G401.6 (cell line): ENCODE measurements at regions not wholly inside any gene's neighbourhood (a gene's known extent, or its start where the extent isn't known, plus 50 kb on each side); places are given as distances from the start of the nearest gene placed in this dataset.
"Not testable (repeated sequence)": the region's sequence is repeated elsewhere in the genome, so short reads cannot be mapped to it uniquely, and the experiment has no call there.

Experiments used
- FAIRE-seq: peaks from 2 replicates; lab custom pipeline; 2012; peaks lifted over from hg19 to GRCh38; lab: Jason Lieb, UNC

DNA sequence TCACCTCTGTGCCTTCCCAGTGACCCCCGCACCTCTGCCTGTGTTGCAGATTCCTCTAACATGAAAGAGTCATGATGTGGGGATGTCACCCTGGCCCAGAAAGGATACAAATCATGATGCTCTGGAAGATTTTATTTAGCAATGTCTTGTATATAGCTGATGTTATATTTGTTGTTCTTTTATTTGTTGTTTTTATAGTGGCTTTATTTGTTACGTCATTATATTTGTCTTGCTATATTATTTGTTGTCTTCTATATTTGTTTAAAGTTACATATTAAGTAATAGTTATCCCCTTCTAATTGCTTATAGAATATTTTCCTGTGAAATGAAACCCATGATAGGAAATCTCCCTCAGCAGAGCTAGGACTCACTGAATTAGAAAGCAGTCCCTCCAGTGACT is 1149.2 kb downstream of the UQCRFS1 start:
- no peak for FAIRE-seq

DNA sequence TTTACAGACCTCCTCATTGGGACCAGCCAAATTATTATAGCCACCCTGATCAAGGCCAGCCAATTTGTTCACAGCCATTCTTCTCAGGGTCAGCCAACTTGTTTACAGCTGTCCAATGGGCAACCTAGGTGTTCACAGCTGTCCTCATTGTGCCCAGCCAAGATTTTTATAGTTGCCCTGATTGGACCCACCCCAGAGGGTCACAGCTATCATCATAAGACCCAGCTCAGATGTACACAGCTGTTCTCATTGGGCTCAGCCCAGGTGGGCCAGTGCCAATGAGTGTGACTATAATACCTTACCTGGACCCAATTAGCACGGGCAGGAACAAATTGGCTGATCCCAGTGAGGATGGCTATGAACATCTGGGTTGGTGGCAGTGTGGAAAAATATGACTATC is 1151.8 kb downstream of the UQCRFS1 start:
- no peak for FAIRE-seq

DNA sequence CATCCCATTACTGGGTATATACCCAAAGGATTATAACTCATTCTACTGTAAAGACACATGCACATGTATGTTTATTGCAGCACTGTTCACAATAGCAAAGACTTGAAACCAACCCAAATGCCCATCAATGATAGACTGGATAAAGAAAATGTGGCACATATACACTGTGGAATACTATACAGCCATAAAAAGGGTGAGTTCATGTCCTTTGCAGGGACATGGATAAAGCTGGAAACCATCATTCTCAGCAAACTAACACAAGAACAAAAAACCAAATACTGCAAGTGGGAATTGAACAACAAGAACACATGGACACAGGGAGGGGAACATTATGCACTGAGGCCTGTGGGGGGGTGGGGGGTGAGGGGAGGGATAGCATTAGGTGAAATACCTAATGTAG is 1155.9 kb downstream of the UQCRFS1 start:
- not testable (repeated sequence) for FAIRE-seq

DNA sequence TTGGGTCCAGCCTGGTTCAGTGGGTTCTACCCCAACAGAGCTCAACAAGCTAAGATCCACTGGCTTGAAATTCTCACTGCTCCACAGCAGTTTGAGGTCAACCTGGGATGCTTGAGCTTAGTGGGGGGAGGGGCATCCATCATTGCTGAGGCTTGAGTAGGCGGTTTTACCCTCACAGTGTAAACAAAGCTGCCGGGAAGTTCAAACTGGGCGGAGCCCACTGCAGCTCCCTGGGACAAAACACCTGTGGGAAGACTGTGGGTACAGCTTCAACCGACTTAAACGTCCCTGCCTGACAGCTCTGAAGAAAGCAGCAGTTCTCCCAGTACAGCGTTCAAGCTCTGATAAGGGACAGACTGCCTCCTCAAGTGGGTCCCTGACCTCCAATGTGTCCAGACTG is 1161.9 kb downstream of the UQCRFS1 start:
- FAIRE-seq, result no peak

DNA sequence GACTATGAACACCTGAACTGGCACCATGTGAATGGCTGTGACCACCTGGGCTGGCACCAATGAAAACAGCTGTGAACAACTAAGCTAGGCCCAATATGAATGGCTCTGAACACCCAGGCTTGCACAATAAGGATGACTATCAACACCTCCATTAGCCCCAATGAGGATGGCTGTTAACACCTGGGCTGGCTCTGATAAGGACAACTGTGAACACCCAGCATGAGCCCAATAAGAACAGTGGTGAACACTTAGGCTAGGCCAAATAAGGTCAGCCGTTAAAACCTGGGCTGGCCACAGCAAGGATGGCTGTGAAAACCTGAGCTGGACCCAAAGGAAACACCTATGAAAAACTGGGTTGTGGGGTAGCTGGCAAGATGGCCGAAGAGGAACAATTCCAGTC is 1163.1 kb downstream of the UQCRFS1 start:
- FAIRE-seq, result no peak

DNA sequence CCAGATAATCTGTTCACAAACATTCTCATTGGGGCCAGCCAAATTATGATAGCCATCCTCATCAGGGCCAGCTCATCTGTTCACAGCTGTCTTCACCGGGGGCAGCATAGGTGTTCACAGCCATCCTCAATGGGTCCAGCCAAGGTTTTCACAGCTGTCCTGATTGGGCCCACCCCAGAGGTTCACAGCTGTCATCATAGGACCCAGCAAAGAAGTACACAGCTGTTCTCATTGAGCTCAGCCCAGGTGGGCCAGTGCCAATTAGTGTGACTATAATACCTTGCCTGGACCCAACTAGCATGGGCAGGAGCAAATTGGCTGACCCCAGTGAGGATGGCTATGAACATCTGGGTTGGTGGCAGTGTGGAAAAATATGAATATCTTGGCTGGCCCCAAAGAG is 1166.0 kb downstream of the UQCRFS1 start:
- FAIRE-seq, result no peak

DNA sequence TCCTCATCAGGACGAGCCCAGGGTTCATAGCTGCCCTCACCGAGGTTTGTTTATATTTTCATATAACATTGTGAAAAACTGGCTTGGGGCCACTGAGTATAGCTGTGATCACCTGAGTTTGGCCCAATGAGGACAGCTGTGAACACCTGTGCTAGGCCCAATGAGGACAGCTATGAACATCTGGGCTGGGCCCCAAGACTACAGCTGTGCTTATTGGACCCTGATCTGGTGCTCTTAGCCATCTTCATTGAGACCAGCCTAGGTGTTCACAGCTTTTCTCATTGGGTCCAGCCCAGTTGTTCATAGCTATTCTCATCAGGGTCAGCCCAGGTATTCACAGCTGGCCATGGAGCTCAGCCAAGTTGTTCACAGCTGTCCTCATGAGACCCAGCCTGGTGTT is 1167.3 kb downstream of the UQCRFS1 start:
- FAIRE-seq, result no peak

DNA sequence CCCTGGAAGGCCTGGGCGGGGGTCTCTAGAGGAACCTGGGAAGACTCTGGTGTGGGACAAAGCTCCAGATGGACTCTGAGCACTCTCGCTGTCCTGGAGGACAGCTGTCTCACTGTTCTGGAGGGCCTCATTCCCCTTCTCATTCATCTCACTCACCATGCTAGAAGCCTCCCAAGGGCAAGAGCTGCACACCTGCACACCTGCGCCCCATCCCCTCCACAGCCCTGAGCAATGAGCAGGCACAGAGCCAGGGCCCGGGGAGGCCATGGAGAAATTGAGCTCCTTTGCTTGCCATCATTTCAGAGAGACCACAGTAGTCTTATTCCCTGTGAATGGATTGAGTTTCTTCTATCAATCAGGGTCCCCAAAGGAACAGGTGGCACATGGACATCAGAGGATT is 1168.5 kb downstream of the UQCRFS1 start:
- no peak for FAIRE-seq

DNA sequence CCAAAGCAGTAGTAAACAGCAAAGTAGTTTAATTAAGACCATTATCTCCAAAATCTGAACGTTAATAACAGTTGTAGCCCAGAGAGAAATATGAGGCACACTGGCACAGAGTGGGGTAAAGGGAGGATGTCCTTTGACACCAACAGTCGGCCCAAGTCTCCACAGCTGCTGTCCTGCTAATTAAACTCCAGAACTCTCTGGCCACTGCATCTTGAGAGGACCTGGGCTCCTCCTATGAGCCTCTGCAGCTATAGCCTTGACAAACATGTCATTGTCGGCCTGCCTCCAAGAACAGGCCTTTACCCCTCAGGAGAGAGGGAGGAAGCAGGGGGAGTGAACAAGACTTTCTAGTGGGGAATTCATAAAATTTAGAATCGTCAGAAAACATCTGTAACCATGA is 1170.4 kb downstream of the UQCRFS1 start:
- FAIRE-seq, result no peak

DNA sequence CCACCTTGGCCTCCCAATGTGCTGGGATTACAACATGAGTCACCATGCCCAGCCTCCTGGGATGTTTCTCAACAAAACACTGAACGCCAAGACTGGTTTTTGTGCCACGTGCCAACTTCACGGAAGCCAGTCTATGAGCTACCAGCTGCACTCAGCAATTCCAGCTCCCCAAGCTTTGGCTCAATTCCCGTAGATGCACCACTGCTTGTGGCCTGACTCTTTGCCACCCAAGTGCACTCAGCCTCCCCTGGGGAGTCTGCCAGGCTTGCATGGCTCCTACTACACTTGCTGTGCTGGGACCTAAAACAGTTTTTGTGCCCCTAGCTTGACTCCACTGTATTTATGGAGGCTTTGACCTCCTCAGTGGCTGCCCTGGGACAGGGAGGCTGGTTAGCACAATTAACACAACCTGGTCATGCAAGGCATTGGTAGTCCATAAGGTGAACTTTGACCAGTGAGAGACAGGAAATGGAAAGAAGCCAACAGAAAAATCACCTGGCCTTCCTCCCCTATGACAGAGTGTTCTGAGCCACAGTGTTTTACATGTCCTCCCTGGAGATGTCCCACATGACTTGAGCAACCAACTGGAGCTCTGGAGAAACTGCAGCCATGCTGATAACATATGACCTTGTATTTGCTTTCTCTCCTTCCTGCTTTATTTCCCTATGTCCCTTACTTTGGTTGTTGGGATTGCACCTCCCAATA is 1173.1 kb downstream of the UQCRFS1 start:
- no peak for FAIRE-seq

DNA sequence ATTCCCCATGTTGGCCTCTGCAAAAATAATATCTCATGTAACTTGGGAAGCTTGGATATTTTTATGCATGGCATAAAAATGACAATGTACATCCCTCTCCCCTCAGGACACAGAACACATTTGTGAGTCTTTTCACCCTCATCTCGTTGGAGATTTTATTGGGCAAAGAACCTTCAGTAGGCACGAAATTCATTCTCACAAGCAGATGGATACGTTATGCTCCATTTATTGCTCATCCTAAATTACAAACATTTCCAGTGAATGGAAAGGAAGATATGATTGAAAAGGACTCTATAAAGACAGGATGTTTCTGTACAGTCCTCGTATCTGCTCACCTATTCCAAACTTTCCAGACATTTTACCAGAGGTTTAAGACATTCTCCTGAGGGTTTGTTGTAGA is 1175.8 kb downstream of the UQCRFS1 start:
- FAIRE-seq, result no peak

DNA sequence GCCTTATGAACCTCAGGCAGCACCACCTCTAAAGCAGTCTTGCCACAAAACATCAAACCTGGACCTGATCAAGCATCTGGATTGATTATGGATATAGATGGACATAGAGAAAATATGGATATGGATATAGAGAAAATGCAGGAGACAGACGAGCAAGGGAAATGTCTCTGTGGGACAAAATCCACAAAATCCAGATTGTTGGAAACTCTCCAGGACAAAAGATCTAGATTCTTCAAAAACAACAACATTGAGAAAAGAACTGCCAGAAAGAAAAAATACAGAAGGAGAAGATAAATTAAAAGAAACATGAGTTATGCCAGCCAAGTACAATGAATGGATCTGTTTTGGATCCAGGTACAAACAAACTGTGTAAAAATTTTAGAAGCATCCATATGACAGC is 1176.5 kb downstream of the UQCRFS1 start:
- FAIRE-seq, result no peak

DNA sequence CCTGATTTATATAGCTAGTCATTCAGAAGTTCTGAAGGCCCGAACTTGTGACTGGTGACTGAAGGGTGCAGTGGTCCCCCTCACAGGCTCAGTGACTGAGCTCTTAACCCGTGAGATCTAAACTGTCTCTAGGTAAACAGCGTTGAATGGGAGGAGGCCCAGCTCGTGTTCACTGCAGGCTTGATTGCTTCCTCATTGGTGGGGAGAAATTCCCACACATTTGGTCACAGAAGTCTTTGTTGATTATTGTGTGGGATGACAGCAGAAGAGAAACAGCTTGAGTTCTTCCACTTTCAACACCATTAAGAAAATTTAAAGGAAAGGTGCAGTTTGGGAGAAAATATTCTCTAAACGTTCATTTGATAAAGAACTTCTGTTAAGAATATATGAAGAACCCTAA is 1178.0 kb downstream of the UQCRFS1 start:
- FAIRE-seq, result no peak

DNA sequence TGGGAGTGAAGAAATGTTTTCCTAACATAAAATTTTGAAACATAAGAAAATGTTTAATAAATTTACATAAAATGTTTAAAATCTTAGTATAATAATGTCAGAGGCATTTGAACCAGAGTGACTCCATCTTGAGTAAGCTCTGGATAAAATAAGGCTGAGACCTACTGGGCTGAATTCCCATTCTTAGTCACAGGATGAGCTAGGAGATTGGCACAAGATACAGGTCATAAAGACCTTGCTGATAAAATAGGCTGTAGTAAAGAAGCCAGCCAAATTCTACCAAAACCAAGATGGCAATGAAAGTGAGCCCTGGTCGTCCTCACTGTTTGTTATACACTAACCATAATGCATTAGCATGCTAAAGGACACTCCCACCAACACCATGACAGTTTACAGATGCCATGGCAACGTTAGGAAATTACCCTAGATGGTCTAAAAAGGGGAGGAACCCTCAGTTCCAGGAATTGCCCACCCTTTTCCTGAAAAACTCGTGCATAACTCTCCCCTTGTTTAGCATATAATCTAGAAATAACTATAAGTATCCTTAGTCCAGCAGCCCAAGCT is 1184.0 kb downstream of the UQCRFS1 start:
- FAIRE-seq, result no peak

DNA sequence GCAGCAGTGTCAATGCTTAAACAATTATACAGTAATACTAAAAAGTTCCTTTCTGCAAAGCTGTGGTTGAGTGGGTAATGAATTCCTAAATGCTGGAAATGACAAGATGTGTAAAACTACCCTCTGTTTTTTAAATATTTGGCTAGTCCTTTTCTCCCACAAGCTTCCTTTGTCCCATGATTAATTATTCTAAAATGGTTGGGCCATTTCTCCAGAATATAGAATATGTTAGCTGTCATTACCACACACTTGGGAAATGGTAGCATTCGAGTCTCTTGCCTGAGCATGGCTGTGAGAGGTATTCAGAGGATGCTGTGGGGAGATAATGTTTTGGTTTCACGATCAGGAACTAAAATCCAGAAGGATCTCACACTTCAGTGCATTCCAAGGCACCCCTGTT is 1185.8 kb downstream of the UQCRFS1 start:
- FAIRE-seq, result no peak

DNA sequence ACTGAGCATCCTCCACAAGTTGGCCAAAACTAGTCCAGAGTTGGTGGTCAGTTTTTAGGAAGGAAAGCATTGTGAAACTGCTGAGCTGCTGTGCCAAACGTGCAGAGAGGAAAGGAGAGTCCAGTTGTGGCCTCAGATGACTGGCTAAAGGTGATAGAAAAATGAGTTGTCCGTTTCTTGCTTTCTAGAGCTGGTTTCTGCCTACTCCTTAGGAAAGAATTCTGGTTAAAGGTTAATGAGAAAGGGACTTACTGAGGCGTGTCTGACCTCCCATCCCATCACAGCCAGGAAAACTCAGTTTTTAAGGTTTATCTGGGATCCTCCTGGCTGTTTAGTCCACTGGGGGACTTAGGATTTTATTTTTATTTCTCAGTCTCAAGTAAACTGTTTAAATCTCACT is 1186.3 kb downstream of the UQCRFS1 start:
- no peak for FAIRE-seq

DNA sequence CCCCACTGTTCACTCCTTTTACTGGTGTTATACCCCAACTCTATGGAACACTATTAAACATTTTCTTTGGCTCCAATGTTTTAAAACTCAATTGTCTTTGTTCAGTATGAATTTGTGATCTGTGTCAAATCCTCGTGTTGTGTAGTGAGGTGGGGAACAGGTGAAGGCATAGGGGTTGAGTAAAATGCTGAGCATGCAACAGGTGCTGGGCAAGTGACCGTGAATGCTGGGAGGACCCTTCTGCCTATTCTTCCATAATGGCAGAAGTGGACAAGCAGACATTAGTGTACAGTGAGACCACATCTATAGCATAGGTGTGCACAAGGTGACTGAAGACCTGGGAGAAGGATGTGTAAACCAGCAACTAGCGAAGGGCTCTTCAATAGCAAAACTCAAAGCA is 1188.0 kb downstream of the UQCRFS1 start:
- FAIRE-seq, result no peak

DNA sequence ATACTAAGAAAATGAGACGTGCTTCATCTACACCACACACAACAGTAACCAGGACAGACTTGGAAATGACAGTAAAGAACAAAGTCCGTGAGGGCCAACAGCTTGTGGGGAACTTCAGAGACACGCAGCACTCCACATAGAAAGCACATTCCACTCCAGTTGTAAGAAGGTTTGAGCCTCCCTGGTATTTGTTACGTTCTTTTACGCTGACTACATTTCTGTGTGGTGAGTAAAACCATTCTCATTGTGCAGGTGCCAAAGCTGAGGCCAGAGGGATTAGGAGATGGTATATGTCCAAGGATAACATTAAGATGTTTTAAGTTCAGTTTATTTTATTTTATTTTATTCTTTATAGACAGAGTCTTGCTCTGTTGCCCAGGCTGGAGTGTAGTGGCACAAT is 1189.9 kb downstream of the UQCRFS1 start:
- FAIRE-seq, result no peak

DNA sequence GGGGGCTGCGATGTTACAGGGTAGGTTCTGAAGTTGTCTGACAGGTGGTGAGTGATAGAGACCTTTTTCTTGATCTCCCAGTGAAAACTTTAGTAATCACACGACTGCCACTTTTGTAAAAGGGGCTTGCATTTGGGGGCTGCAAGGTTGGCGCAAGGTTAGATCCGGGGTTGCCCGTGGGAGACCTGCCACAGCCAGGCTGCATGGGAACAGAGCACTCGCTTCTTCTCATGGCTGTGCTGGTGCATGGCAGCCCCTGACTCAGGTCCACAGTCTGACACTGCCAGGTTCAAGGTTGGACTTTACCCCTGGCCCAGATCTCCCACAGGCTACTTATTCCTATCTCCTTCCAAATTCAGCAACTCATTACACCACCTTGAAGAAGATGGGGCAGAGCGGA is 1190.4 kb downstream of the UQCRFS1 start:
- FAIRE-seq, result no peak

DNA sequence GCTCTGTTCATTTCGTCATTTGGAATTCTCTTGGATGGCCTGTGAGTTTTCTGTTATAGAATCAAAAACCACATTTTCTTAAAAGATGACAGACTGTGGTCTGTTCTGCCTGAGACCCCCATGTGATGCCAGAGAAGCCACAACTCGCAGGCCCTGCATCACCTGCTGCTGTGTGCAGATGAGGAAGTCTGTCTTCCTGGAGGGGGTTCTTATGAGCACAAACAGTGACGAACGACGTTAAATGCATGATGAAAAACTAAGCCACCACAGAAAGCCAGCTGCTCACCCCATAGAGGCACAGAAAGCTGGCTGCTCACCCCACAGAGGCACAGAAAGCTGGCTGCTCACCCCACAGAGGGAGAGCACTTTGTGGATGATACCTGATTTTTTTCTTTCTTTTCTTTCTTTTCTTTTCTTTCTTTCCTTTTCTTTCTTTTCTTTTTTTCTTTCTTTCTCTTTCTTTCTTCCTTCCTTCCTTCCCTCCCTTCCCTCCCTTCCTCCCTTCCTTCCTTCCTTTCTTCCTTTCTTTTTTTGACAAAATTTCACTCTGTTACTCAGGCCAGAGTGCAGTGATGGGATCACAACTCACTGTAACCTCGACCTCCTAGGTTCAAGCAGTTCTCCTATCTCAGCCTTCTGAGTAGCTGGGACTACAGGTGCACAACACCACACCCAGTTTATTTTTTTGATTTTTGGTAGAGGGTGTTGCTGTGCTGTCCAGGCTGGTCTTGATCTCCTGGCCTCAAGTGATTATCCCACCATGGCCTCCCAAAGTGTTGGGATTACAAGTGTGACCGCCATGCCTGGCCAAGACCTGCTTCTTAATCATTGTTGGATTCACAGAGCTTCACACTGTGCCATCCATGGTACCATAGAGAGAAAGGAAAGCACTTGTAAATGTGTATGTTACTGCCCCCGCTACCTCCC is 1191.4 kb downstream of the UQCRFS1 start:
- no peak for FAIRE-seq

DNA sequence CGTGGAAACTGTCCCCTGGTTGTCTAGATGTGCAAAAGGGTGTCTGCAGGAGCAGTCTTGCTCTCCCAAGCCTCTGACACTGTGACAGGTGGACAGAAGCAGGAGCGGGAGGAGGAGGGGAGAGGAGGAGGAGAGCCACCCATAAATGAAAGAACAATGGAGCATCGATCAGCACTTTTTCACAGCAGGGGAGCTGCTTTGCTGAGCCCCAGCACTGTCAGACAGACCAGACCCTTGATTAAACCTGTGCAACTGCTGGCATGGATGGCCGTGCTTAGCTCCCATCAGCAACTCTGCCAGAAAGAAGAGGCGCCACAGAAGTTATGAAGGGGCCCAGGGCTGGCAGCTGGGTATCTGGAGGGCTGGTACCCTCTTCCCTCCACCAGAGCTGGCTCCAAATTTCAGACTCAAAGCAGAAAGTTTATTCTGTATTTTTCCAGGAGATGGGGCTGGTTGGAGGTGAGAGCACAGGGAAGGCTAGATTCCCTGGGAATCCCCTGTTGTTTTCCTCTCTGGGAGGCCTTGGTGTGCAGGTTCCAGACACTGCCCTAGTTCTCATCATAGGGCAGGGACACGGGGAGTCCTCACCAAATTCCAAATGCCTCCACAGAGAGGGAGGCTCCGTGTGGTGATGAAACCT is 1192.2 kb downstream of the UQCRFS1 start:
- FAIRE-seq, result no peak

DNA sequence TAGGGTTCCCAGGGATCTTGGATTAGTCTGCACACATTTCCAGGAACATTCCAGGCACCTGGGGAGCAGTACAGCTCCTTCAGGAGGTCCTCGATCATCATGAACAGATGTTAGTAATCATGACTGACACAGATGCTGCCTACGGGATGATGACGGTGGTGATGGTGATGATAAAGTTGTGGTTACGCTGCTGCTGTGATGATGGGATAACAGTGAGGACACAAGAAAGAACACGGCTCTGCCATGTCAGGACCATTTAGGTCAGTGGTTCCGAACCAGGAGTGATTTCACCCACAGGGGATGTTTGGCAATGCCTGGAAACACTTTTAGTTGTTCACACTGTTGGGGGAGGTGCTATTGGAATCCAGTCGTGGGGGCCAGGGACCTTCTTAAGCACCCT is 1193.0 kb downstream of the UQCRFS1 start:
- FAIRE-seq, result no peak

DNA sequence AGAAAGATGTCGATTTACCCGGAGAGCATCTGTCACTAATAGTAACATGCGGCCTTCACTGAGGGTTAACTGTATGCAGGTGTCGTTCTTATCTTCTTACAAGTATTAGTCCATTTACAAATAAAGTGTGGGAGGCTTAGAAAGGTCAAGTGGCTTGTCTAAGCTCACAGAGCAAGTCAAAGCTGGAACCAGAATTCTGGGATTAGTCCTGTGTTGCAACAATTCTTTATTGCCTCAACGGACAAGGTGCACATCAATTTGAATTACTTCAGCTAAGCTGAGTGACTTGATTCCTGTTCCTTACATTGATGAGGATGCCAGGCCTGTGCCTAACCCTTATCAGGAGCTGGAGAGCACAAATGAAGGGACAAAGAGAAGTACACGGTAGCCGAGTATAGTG is 1193.6 kb downstream of the UQCRFS1 start:
- FAIRE-seq, result no peak
